ENCODE measurements at regions not wholly inside any gene's neighbourhood (a gene's known extent, or its start where the extent isn't known, plus 50 kb on each side); places are given as distances from the start of the nearest gene placed in this dataset.

DNA sequence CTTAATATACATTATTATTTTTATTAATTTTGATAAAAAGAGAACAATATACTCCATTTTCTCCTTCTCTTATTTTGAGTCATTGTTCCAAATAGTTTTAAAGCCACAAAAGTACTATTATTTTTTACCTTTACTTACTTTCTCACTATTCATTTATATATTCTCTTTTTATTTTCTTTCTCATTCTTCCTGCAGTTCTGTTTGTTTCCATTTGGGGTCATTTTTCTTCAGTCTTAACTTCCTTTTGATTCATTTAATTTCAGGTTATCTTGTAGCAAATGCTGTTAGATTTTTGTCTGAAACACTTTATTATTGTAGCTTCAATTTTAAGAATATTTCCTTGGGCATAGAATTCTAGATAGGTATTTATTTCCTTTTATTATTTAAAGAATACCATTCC is 438.6 kb upstream of the EPHA5 start:
- H3K4me2 ChIP-seq (ENCODE audit: control insufficient read depth, extremely low read depth, insufficient read depth, low read depth, low read length) = no peak overlapping the region
- no peak overlapping the region for H3K9ac ChIP-seq (ENCODE audit: control insufficient read depth, extremely low read depth, insufficient read depth, low read length)
- FAIRE-seq = no peak
- H3K9me1 ChIP-seq (ENCODE audit: control insufficient read depth, extremely low read depth, insufficient read depth, low read length) = no peaks in the 10 kb centered on the region
- dilution Hi-C loops (cut with MboI; ENCODE audit: extremely low pct_ligation_motif_present, low sequenced_read_pairs) = no loop called here
- no peak overlapping the region for H3K27ac ChIP-seq (ENCODE audit: control insufficient read depth, insufficient read depth, low read length)
- TF ChIP-seq, protein P1, sequence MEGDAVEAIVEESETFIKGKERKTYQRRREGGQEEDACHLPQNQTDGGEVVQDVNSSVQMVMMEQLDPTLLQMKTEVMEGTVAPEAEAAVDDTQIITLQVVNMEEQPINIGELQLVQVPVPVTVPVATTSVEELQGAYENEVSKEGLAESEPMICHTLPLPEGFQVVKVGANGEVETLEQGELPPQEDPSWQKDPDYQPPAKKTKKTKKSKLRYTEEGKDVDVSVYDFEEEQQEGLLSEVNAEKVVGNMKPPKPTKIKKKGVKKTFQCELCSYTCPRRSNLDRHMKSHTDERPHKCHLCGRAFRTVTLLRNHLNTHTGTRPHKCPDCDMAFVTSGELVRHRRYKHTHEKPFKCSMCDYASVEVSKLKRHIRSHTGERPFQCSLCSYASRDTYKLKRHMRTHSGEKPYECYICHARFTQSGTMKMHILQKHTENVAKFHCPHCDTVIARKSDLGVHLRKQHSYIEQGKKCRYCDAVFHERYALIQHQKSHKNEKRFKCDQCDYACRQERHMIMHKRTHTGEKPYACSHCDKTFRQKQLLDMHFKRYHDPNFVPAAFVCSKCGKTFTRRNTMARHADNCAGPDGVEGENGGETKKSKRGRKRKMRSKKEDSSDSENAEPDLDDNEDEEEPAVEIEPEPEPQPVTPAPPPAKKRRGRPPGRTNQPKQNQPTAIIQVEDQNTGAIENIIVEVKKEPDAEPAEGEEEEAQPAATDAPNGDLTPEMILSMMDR (optimal IDR thresholded peaks at IDR 0.05 in 1 of 3, IDR thresholded peaks at IDR 0.05 in 1 of 3, conservative IDR thresholded peaks at IDR 0.05 in 1 of 3; ENCODE audit: extremely low read depth in 1 of 3, insufficient read depth in 2 of 3, low read length in 3 of 3) = no peak
- TF ChIP-seq EZH2 (IDR thresholded peaks at IDR 0.05; ENCODE audit: low read length) = no peak
- H4K20me1 ChIP-seq (ENCODE audit: control insufficient read depth, extremely low read depth, insufficient read depth, low read length) = no peaks in the 10 kb centered on the region
- DNase-seq (ENCODE audit: low read depth, low spot score) = no peak
- no peaks in the 10 kb centered on the region for H3K27me3 ChIP-seq (ENCODE audit: control insufficient read depth, extremely low read depth, insufficient read depth, low read length)
- no peaks in the 10 kb centered on the region for H3K9me3 ChIP-seq (ENCODE audit: control insufficient read depth, low read depth, low read length)
- no peaks in the 10 kb centered on the region for H3K4me1 ChIP-seq (ENCODE audit: control insufficient read depth, extremely low read depth, insufficient read depth, low read length)
- no peak overlapping the region for H2AFZ ChIP-seq (ENCODE audit: control insufficient read depth, low read length)
- no peaks in the 10 kb centered on the region for H3K36me3 ChIP-seq (ENCODE audit: control insufficient read depth in 2 of 2, extremely low read depth in 1 of 2, insufficient read depth in 2 of 2, low read length in 2 of 2)
- H3K4me3 ChIP-seq (ENCODE audit: control insufficient read depth in 2 of 3, extremely low read depth in 1 of 3, insufficient read depth in 2 of 3, low read depth in 1 of 3, low read length in 3 of 3) = no peak overlapping the region
- no peaks in the 10 kb centered on the region for H3K79me2 ChIP-seq (ENCODE audit: control insufficient read depth, insufficient read depth, low read length)

DNA sequence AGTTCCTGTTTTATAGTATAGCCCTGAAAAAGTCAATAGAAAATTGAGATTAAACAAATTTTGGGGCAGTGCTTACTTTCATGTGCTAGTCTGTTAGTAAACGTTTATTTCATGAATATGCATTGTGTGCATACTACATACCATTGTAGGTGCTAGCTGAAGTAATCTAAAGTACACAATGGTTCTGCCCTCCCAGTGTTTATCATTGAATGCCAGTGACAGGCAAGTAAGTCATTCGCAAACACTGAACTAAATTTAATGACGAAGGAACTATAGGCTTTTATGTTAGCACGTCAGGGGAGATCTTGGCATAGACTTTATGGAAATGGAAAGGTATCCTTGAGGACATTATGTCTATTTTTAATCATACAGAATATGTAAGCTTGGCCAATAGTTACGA is 426.9 kb upstream of the EPHA5 start:
- no peak overlapping the region for H3K4me3 ChIP-seq (ENCODE audit: control insufficient read depth in 2 of 3, extremely low read depth in 1 of 3, insufficient read depth in 2 of 3, low read depth in 1 of 3, low read length in 3 of 3)
- no peak overlapping the region for H2AFZ ChIP-seq (ENCODE audit: control insufficient read depth, low read length)
- H3K9me3 ChIP-seq (ENCODE audit: control insufficient read depth, low read depth, low read length) = no peaks in the 10 kb centered on the region
- FAIRE-seq (no peak), DNase-seq (ENCODE audit: low read depth, low spot score) (no peak)
- TF ChIP-seq, protein P1 (optimal IDR thresholded peaks at IDR 0.05 in 1 of 3, IDR thresholded peaks at IDR 0.05 in 1 of 3, conservative IDR thresholded peaks at IDR 0.05 in 1 of 3; ENCODE audit: extremely low read depth in 1 of 3, insufficient read depth in 2 of 3, low read length in 3 of 3) = no peak
- TF ChIP-seq EZH2 (IDR thresholded peaks at IDR 0.05; ENCODE audit: low read length) = no peak
- H3K36me3 ChIP-seq (ENCODE audit: control insufficient read depth in 2 of 2, extremely low read depth in 1 of 2, insufficient read depth in 2 of 2, low read length in 2 of 2) = no peaks in the 10 kb centered on the region
- H3K4me1 ChIP-seq (ENCODE audit: control insufficient read depth, extremely low read depth, insufficient read depth, low read length) = no peaks in the 10 kb centered on the region
- H3K27ac ChIP-seq (ENCODE audit: control insufficient read depth, insufficient read depth, low read length) = no peak overlapping the region
- H3K79me2 ChIP-seq (ENCODE audit: control insufficient read depth, insufficient read depth, low read length) = no peaks in the 10 kb centered on the region
- no peaks in the 10 kb centered on the region for H4K20me1 ChIP-seq (ENCODE audit: control insufficient read depth, extremely low read depth, insufficient read depth, low read length)
- dilution Hi-C loops (cut with MboI; ENCODE audit: extremely low pct_ligation_motif_present, low sequenced_read_pairs) = no loop called here
- H3K27me3 ChIP-seq (ENCODE audit: control insufficient read depth, extremely low read depth, insufficient read depth, low read length) = no peaks in the 10 kb centered on the region
- no peak overlapping the region for H3K4me2 ChIP-seq (ENCODE audit: control insufficient read depth, extremely low read depth, insufficient read depth, low read depth, low read length)
- H3K9me1 ChIP-seq (ENCODE audit: control insufficient read depth, extremely low read depth, insufficient read depth, low read length) = no peaks in the 10 kb centered on the region
- H3K9ac ChIP-seq (ENCODE audit: control insufficient read depth, extremely low read depth, insufficient read depth, low read length) = no peak overlapping the region

Data from keratinocyte (primary cell).